ENCODE measurements at regions not wholly inside any gene's neighbourhood (a gene's known extent, or its start where the extent isn't known, plus 50 kb on each side); places are given as distances from the start of the nearest gene placed in this dataset.

GRCh38 chr7:41252957-41253356 lies 449.9 kb downstream of the INHBA start:
- DNase-seq (ENCODE audit: low read depth, low spot score) = no peak
- no peaks in the 10 kb centered on the region for H3K9me3 ChIP-seq (ENCODE audit: control insufficient read depth, insufficient read depth, low read length)
- H3K36me3 ChIP-seq (ENCODE audit: control insufficient read depth, insufficient read depth, low read length) = no peaks in the 10 kb centered on the region
- H3K4me3 ChIP-seq (ENCODE audit: low read length) = no peak overlapping the region
- H3K4me1 ChIP-seq (ENCODE audit: control insufficient read depth, insufficient read depth, low read length) = no peaks in the 10 kb centered on the region
- H3K27me3 ChIP-seq (ENCODE audit: control insufficient read depth, insufficient read depth, low read length) = no peaks in the 10 kb centered on the region
- no peak overlapping the region for H3K27ac ChIP-seq (ENCODE audit: low read length)
- no CpG with 5 or more reads among the region's 6 CpGs for WGBS (ENCODE audit: insufficient coverage, insufficient read length)

DNA sequence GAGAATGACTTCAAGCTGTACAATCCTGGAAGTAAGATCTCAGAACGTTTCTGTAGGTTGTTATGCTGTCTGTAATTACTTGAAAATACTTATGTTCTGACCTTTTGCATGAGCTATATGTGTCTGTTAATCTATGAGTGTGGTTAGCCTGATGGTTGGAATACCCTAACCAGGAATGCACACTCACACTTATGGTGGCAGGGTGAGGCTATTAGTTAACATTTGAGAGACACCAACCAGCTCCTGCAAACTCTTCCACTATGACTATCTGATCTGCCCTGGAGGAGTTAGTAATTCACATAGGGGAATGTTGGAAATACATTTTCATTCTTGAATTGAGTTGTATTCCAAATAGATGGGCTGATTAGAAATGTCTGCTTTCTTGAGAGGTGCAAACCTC lies 450.3 kb downstream of the INHBA start:
- no peak overlapping the region for H3K4me3 ChIP-seq (ENCODE audit: low read length)
- no peaks in the 10 kb centered on the region for H3K9me3 ChIP-seq (ENCODE audit: control insufficient read depth, insufficient read depth, low read length)
- no peak overlapping the region for H3K27ac ChIP-seq (ENCODE audit: low read length)
- no peaks in the 10 kb centered on the region for H3K27me3 ChIP-seq (ENCODE audit: control insufficient read depth, insufficient read depth, low read length)
- no CpG with 5 or more reads among the region's 1 CpG for WGBS (ENCODE audit: insufficient coverage, insufficient read length)
- DNase-seq (ENCODE audit: low read depth, low spot score) = no peak
- H3K4me1 ChIP-seq (ENCODE audit: control insufficient read depth, insufficient read depth, low read length) = no peaks in the 10 kb centered on the region
- H3K36me3 ChIP-seq (ENCODE audit: control insufficient read depth, insufficient read depth, low read length) = no peaks in the 10 kb centered on the region

DNA sequence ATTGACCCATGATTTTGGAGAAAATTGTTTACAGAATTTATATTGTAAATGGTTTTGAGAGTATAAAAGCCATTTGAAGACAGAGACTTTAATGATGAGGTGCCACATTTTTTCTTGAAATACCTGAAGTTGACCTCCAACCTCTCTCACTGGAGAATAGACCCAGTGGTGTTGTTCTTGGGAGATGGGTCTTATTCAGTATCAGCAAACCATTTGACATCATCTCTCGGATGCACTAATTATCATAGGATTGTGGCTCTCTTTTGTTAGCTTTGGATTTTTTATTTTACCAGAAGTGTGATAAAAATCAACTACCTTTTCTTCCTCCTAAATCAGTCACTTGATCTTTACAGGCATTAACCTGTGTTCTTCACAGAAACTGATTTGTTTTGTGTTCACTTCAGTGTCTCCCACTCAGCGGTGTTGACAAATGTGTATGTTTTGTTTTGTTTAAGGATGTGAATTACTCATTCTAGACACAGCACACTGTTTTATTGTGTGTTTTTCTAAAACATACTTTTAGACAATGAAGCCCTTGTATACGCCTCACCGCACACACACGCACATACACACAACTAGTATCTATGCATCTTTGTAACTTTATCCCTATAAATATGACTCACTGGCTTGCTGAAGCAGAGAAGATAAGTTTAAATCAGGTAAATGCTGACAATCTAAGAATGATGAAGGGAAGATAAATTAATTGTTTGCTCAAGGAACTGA lies 455.6 kb downstream of the INHBA start:
- Histone ChIP-seq H3K27me3 (ENCODE audit: control insufficient read depth, insufficient read depth, low read length) (no peaks in the 10 kb centered on the region), H3K9me3 (ENCODE audit: control insufficient read depth, insufficient read depth, low read length) (no peaks in the 10 kb centered on the region), H3K4me3 (ENCODE audit: low read length) (no peak overlapping the region), H3K4me1 (ENCODE audit: control insufficient read depth, insufficient read depth, low read length) (no peaks in the 10 kb centered on the region), H3K27ac (ENCODE audit: low read length) (no peak overlapping the region), H3K36me3 (ENCODE audit: control insufficient read depth, insufficient read depth, low read length) (no peaks in the 10 kb centered on the region)
- no CpG with 5 or more reads among the region's 5 CpGs for WGBS (ENCODE audit: insufficient coverage, insufficient read length)
- DNase-seq (ENCODE audit: low read depth, low spot score) = no peak

- WGBS (ENCODE audit: insufficient coverage, insufficient read length) = no CpG with 5 or more reads among the region's 1 CpG
- Histone ChIP-seq H3K9me3 (ENCODE audit: control insufficient read depth, insufficient read depth, low read length) (no peaks in the 10 kb centered on the region), H3K4me3 (ENCODE audit: low read length) (no peak overlapping the region), H3K36me3 (ENCODE audit: control insufficient read depth, insufficient read depth, low read length) (no peaks in the 10 kb centered on the region), H3K4me1 (ENCODE audit: control insufficient read depth, insufficient read depth, low read length) (no peaks in the 10 kb centered on the region), H3K27ac (ENCODE audit: low read length) (no peak overlapping the region), H3K27me3 (ENCODE audit: control insufficient read depth, insufficient read depth, low read length) (no peaks in the 10 kb centered on the region)
- no peak for DNase-seq (ENCODE audit: low read depth, low spot score)
These were observed 457.0 kb downstream of the INHBA start for GRCh38 chr7:41245916-41246315.

DNA sequence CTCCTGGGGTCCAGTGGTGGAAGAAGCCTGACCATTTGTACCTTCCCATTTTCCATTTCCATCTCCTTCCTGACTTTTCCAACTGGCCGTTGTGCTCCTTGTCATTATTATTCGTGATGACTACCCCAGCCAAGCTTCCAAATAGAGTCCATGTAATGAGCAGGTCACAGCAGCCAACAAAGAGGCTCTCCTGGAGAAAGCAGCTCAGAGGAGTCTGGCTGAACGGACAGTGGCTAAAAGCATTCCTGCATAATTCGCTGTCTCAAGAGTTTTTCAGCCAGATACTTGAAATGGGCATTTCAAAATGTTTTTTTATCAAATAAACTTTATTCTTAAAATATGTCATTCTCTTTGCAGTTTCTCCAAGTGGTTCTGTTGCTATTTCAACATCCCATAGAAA lies 458.6 kb downstream of the INHBA start:
- no CpG with 5 or more reads among the region's 4 CpGs for WGBS (ENCODE audit: insufficient coverage, insufficient read length)
- DNase-seq (ENCODE audit: low read depth, low spot score) = no peak
- H3K4me1 ChIP-seq (ENCODE audit: control insufficient read depth, insufficient read depth, low read length) = no peaks in the 10 kb centered on the region
- H3K4me3 ChIP-seq (ENCODE audit: low read length) = no peak overlapping the region
- H3K27me3 ChIP-seq (ENCODE audit: control insufficient read depth, insufficient read depth, low read length) = no peaks in the 10 kb centered on the region
- no peak overlapping the region for H3K27ac ChIP-seq (ENCODE audit: low read length)
- H3K9me3 ChIP-seq (ENCODE audit: control insufficient read depth, insufficient read depth, low read length) = no peaks in the 10 kb centered on the region
- H3K36me3 ChIP-seq (ENCODE audit: control insufficient read depth, insufficient read depth, low read length) = no peaks in the 10 kb centered on the region

- Histone ChIP-seq H3K27me3 (ENCODE audit: control insufficient read depth, insufficient read depth, low read length) (no peaks in the 10 kb centered on the region), H3K36me3 (ENCODE audit: control insufficient read depth, insufficient read depth, low read length) (no peaks in the 10 kb centered on the region), H3K9me3 (ENCODE audit: control insufficient read depth, insufficient read depth, low read length) (no peaks in the 10 kb centered on the region), H3K27ac (ENCODE audit: low read length) (no peak overlapping the region), H3K4me3 (ENCODE audit: low read length) (no peak overlapping the region), H3K4me1 (ENCODE audit: control insufficient read depth, insufficient read depth, low read length) (no peaks in the 10 kb centered on the region)
- no CpG with 5 or more reads among the region's 6 CpGs for WGBS (ENCODE audit: insufficient coverage, insufficient read length)
- DNase-seq (ENCODE audit: low read depth, low spot score) = no peak
These were observed 461.2 kb downstream of the INHBA start for GRCh38 chr7:41241641-41242040.

GRCh38 chr7:41239596-41239995 lies 463.3 kb downstream of the INHBA start:
- no peak for DNase-seq (ENCODE audit: low read depth, low spot score)
- no CpG with 5 or more reads among the region's 1 CpG for WGBS (ENCODE audit: insufficient coverage, insufficient read length)

GRCh38 chr7:41238851-41239331 lies 464.0 kb downstream of the INHBA start:
- WGBS (ENCODE audit: insufficient coverage, insufficient read length) = no CpG with 5 or more reads among the region's 1 CpG
- no peak overlapping the region for H3K27ac ChIP-seq (ENCODE audit: low read length)
- no peak overlapping the region for H3K4me3 ChIP-seq (ENCODE audit: low read length)

More at GRCh38 chr7:41239596-41239995, 463.3 kb downstream of the INHBA start:
- H3K36me3 ChIP-seq (ENCODE audit: control insufficient read depth, insufficient read depth, low read length) = no peaks in the 10 kb centered on the region
- no peaks in the 10 kb centered on the region for H3K9me3 ChIP-seq (ENCODE audit: control insufficient read depth, insufficient read depth, low read length)
- no peak overlapping the region for H3K27ac ChIP-seq (ENCODE audit: low read length)
- no peaks in the 10 kb centered on the region for H3K4me1 ChIP-seq (ENCODE audit: control insufficient read depth, insufficient read depth, low read length)
- H3K27me3 ChIP-seq (ENCODE audit: control insufficient read depth, insufficient read depth, low read length) = no peaks in the 10 kb centered on the region
- no peak overlapping the region for H3K4me3 ChIP-seq (ENCODE audit: low read length)

GRCh38 chr7:41237956-41238355 lies 464.9 kb downstream of the INHBA start:
- WGBS (ENCODE audit: insufficient coverage, insufficient read length) = no CpG with 5 or more reads among the region's 4 CpGs
- H3K4me3 ChIP-seq (ENCODE audit: low read length) = no peak overlapping the region
- H3K27me3 ChIP-seq (ENCODE audit: control insufficient read depth, insufficient read depth, low read length) = no peaks in the 10 kb centered on the region
- no peaks in the 10 kb centered on the region for H3K4me1 ChIP-seq (ENCODE audit: control insufficient read depth, insufficient read depth, low read length)
- no peak overlapping the region for H3K27ac ChIP-seq (ENCODE audit: low read length)
- DNase-seq (ENCODE audit: low read depth, low spot score) = no peak
- H3K9me3 ChIP-seq (ENCODE audit: control insufficient read depth, insufficient read depth, low read length) = no peaks in the 10 kb centered on the region
- no peaks in the 10 kb centered on the region for H3K36me3 ChIP-seq (ENCODE audit: control insufficient read depth, insufficient read depth, low read length)

More at GRCh38 chr7:41238851-41239331, 464.0 kb downstream of the INHBA start:
- Histone ChIP-seq H3K4me1 (ENCODE audit: control insufficient read depth, insufficient read depth, low read length) (no peaks in the 10 kb centered on the region), H3K36me3 (ENCODE audit: control insufficient read depth, insufficient read depth, low read length) (no peaks in the 10 kb centered on the region), H3K27me3 (ENCODE audit: control insufficient read depth, insufficient read depth, low read length) (no peaks in the 10 kb centered on the region), H3K9me3 (ENCODE audit: control insufficient read depth, insufficient read depth, low read length) (no peaks in the 10 kb centered on the region)
- no peak for DNase-seq (ENCODE audit: low read depth, low spot score)

DNA sequence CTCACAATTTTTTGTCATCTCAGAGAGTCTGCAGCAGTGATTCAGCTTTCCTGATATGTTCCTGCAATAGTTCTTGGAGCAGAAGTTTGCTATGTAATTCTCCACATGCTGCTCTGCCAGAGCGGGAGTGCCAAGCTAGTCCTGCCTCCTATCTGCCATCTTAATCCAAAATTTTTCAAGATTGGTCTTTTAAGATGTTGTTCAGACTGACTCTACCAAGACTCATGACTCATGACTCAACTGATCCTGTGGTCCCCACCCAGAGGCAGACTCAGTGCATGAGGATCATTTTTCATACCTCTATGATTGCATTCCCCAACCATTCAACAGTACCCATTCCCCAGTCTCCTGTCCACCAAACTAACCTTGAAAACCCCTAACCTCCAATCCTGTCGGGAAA lies 470.8 kb downstream of the INHBA start:
- no peaks in the 10 kb centered on the region for H3K9me3 ChIP-seq (ENCODE audit: control insufficient read depth, insufficient read depth, low read length)
- H3K27ac ChIP-seq (ENCODE audit: low read length) = no peak overlapping the region
- H3K36me3 ChIP-seq (ENCODE audit: control insufficient read depth, insufficient read depth, low read length) = no peaks in the 10 kb centered on the region
- no peaks in the 10 kb centered on the region for H3K27me3 ChIP-seq (ENCODE audit: control insufficient read depth, insufficient read depth, low read length)
- H3K4me1 ChIP-seq (ENCODE audit: control insufficient read depth, insufficient read depth, low read length) = no peaks in the 10 kb centered on the region
- DNase-seq (ENCODE audit: low read depth, low spot score) = no peak
- H3K4me3 ChIP-seq (ENCODE audit: low read length) = no peak overlapping the region
- WGBS (ENCODE audit: insufficient coverage, insufficient read length) = no CpG with 5 or more reads among the region's 2 CpGs

Measured in iPS DF 6.9 (cell line).